NT2/D1 (cell line): ENCODE measurements at regions not wholly inside any gene's neighbourhood (a gene's known extent, or its start where the extent isn't known, plus 50 kb on each side); places are given as distances from the start of the nearest gene placed in this dataset.

ENCODE experiments used
- SUZ12 ChIP-seq: IDR thresholded peaks from 2 replicates; pipeline ENCODE4 v1.6.1; 2011; ENCODE audit not compliant: insufficient read length, insufficient read depth; ENCODE audit errors: extremely low read depth
- YY1 ChIP-seq: IDR thresholded peaks from 2 replicates; pipeline ENCODE4 v1.6.1; 2011; ENCODE audit not compliant: insufficient read length, insufficient read depth
- ZNF274 ChIP-seq: IDR thresholded peaks from 2 replicates; pipeline ENCODE4 v1.6.1; 2011; ENCODE audit warnings: mild to moderate bottlenecking, low read depth, low read length

DNA sequence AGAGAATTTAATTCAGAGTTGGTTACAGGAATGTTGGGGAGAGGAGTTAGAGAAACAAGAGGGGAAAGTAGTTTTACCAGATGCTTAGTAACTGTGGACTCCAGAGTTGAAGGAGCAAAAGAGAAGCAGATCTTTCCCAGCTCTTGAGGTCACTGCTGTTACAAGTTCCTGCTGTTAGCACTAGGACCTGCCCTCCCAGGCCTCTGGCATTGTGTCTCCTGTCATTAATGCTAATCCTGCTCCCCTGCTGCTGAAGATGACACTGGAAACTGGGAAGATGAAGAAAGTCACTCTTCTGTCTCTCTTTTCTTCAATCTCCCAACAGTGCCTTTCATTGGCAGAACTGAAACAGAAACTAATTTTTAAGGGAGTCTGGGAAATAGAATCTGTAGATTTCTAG, 845.6 kb downstream of the ADGRL2 start:
- TF ChIP-seq ZNF274: no peak
- no peak for TF ChIP-seq SUZ12
- TF ChIP-seq YY1: no peak
